ENCODE measurements at regions not wholly inside any gene's neighbourhood (a gene's known extent, or its start where the extent isn't known, plus 50 kb on each side); places are given as distances from the start of the nearest gene placed in this dataset.

DNA sequence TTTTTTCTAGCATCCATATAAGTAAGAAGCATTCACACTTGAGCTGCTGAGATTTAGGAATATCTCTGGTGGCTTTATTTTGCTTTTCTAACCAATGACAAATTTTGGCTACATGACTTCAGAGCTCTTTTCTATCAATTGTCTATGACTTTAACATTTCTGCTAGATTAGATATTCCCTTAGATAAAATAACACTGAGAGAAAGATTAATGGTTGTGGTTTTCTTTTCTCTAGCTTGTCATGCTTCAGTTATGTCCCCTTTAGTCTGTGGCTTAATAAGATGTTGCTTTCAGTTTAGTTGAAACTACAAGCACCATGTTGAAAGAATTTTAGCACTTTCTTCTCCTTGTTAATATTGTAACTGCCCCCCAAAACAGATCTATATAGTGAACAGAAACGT is 665.6 kb upstream of the CCDC54 start:
- Mint-ChIP-seq H3K27ac (ENCODE audit: low read depth, unreplicated experiment) (no peak overlapping the region), H3K9me3 (ENCODE audit: unreplicated experiment) (peaks cover 12% of the 10 kb centered on the region), H3K4me3 (ENCODE audit: unreplicated experiment) (no peak overlapping the region), H3K4me1 (ENCODE audit: insufficient read depth, unreplicated experiment) (peaks cover 7% of the 10 kb centered on the region), H3K36me3 (ENCODE audit: insufficient read depth, unreplicated experiment) (no peaks in the 10 kb centered on the region), H3K27me3 (ENCODE audit: insufficient read depth, unreplicated experiment) (no peaks in the 10 kb centered on the region)
- ChIA-PET POLR2A (no interaction called here), CTCF (no interaction called here)
- no TSS peak for BruUV-seq (replicated peaks)
- TF ChIP-seq, protein P1, sequence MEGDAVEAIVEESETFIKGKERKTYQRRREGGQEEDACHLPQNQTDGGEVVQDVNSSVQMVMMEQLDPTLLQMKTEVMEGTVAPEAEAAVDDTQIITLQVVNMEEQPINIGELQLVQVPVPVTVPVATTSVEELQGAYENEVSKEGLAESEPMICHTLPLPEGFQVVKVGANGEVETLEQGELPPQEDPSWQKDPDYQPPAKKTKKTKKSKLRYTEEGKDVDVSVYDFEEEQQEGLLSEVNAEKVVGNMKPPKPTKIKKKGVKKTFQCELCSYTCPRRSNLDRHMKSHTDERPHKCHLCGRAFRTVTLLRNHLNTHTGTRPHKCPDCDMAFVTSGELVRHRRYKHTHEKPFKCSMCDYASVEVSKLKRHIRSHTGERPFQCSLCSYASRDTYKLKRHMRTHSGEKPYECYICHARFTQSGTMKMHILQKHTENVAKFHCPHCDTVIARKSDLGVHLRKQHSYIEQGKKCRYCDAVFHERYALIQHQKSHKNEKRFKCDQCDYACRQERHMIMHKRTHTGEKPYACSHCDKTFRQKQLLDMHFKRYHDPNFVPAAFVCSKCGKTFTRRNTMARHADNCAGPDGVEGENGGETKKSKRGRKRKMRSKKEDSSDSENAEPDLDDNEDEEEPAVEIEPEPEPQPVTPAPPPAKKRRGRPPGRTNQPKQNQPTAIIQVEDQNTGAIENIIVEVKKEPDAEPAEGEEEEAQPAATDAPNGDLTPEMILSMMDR (IDR thresholded peaks at IDR 0.05; ENCODE audit: unreplicated experiment) = no peak
- no peak for DNase-seq (ENCODE audit: unreplicated experiment)
- intact Hi-C loops (cut with micrococcal nuclease) = no loop called here

DNA sequence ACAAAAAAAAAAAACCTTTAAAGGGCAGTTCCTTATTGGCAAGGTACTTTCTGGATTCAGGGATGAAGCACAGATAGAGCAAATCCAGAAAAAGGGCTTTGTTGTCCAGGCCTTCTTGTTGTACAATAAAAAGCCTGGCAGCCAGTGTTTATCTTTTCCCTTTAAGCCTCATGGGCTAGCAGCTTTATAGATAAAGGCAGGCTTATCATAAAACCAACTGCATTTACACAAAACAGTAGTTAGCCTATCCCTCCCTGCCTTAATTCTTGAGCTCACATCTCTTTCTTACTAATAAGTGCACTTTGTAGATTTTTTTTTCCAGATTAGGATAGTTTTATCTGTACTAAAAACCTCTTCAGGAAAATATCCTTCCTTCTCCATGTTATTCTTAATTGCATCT is 662.8 kb upstream of the CCDC54 start:
- intact Hi-C loops (cut with micrococcal nuclease) = no loop called here
- Mint-ChIP-seq H3K36me3 (ENCODE audit: insufficient read depth, unreplicated experiment) (no peaks in the 10 kb centered on the region), H3K4me1 (ENCODE audit: insufficient read depth, unreplicated experiment) (peaks cover 7% of the 10 kb centered on the region), H3K9me3 (ENCODE audit: unreplicated experiment) (peaks cover 12% of the 10 kb centered on the region), H3K27me3 (ENCODE audit: insufficient read depth, unreplicated experiment) (no peaks in the 10 kb centered on the region), H3K27ac (ENCODE audit: low read depth, unreplicated experiment) (no peak overlapping the region), H3K4me3 (ENCODE audit: unreplicated experiment) (no peak overlapping the region)
- ChIA-PET CTCF (interaction anchor here (0.7 kb wide), 2 partner anchors 73 to 290 kb away, joined by 3 read pairs; no protein-coding TSS in a partner anchor), POLR2A (no interaction called here)
- no TSS peak for BruUV-seq (replicated peaks)
- TF ChIP-seq, protein P1 (IDR thresholded peaks at IDR 0.05; ENCODE audit: unreplicated experiment) = no peak
- no peak for DNase-seq (ENCODE audit: unreplicated experiment)

DNA sequence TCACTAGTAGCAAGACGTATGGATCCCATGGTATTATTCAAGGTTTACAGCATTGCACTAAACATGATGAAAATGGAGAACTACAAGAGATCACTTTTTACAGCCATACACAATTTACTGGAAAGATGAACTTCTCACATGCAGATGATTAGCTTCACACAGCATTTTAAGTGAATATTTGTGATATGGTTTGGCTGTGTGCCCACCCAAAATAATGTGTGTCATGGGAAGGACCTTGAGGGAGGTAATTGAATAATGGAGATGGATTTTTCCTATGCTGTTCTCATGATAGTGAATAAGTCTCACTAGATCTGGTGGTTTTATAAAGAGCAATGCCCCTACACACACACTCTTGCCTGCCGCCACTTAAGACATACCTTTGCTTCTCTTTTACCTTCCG is 662.0 kb upstream of the CCDC54 start:
- intact Hi-C loops (cut with micrococcal nuclease) = no loop called here
- CTCF ChIA-PET = no interaction called here
- H3K27me3 Mint-ChIP-seq (ENCODE audit: insufficient read depth, unreplicated experiment) = no peaks in the 10 kb centered on the region
- H3K4me3 Mint-ChIP-seq (ENCODE audit: unreplicated experiment) = no peak overlapping the region
- no peaks in the 10 kb centered on the region for H3K36me3 Mint-ChIP-seq (ENCODE audit: insufficient read depth, unreplicated experiment)
- H3K27ac Mint-ChIP-seq (ENCODE audit: low read depth, unreplicated experiment) = no peak overlapping the region
- H3K4me1 Mint-ChIP-seq (ENCODE audit: insufficient read depth, unreplicated experiment) = peaks cover 7% of the 10 kb centered on the region
- no peak for DNase-seq (ENCODE audit: unreplicated experiment)
- POLR2A ChIA-PET = no interaction called here
- TF ChIP-seq, protein P1 (IDR thresholded peaks at IDR 0.05; ENCODE audit: unreplicated experiment) = no peak
- no TSS peak for BruUV-seq (replicated peaks)
- H3K9me3 Mint-ChIP-seq (ENCODE audit: unreplicated experiment) = peaks cover 12% of the 10 kb centered on the region

DNA sequence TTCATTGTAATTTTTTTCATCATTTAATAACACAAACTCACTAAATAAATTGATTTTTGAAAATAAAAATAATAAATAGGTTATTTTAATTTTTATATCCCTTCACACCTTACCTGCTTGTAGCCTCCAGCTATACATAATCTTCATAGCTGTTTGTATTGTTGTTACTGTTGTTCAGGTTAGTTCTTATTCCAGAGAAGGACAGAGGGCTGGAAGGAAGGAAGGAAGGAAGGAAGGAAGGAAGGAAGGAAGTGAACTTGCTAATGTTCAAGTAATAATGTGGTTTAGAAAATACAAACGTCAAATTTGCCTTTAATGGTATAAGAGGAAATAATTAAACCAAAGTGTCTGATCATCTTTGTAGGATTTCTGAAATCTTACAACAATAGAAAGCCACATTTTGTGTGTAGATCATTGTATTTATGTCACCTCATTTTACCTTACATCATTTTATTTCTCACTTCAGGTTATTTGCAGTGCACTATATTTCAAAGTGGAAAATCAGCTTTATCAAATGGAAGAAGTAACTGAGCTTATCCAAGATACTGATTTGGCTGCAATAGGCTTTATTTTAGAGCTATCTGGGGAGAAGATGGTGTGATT is 660.0 kb upstream of the CCDC54 start:
- BruUV-seq (replicated peaks) = no TSS peak
- no peaks in the 10 kb centered on the region for H3K36me3 Mint-ChIP-seq (ENCODE audit: insufficient read depth, unreplicated experiment)
- no peak for DNase-seq (ENCODE audit: unreplicated experiment)
- intact Hi-C loops (cut with micrococcal nuclease) = no loop called here
- POLR2A ChIA-PET = interaction anchor here (0.6 kb wide), 1 partner anchor 29 kb away, joined by 4 read pairs; no protein-coding TSS in a partner anchor
- no peaks in the 10 kb centered on the region for H3K27me3 Mint-ChIP-seq (ENCODE audit: insufficient read depth, unreplicated experiment)
- no peak overlapping the region for H3K27ac Mint-ChIP-seq (ENCODE audit: low read depth, unreplicated experiment)
- H3K9me3 Mint-ChIP-seq (ENCODE audit: unreplicated experiment) = peaks cover 12% of the 10 kb centered on the region
- CTCF ChIA-PET = no interaction called here
- no peaks in the 10 kb centered on the region for H3K4me1 Mint-ChIP-seq (ENCODE audit: insufficient read depth, unreplicated experiment)
- no peak overlapping the region for H3K4me3 Mint-ChIP-seq (ENCODE audit: unreplicated experiment)
- TF ChIP-seq, protein P1 (IDR thresholded peaks at IDR 0.05; ENCODE audit: unreplicated experiment) = no peak
